ENCODE measurements at regions not wholly inside any gene's neighbourhood (a gene's known extent, or its start where the extent isn't known, plus 50 kb on each side); places are given as distances from the start of the nearest gene placed in this dataset.
A peak's percentile ranks its signal among the peaks of the same experiment; 100 is the strongest.

DNA sequence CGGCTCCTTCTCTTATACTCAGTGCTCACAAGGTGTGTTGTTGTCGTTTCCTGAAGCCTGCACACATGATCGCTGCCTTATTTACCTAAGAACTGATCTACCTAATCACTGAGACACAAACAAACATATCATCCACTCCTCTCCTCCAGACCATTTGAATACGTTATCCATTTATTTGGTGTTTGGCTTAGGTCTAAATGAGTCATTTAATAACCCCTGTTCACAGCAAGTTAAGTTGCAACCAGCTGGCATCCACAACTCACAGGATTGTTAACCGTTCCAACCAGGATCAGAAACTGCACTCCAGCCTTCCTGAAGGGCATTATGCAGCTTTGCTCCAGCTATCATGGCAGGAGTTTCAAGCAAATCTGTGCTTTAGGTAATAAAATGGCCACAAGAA, 511.1 kb upstream of the MAP3K7 start:
- ATAC-seq (peak; percentile 61), DNase-seq (no peak)
- TF ChIP-seq, protein P1, sequence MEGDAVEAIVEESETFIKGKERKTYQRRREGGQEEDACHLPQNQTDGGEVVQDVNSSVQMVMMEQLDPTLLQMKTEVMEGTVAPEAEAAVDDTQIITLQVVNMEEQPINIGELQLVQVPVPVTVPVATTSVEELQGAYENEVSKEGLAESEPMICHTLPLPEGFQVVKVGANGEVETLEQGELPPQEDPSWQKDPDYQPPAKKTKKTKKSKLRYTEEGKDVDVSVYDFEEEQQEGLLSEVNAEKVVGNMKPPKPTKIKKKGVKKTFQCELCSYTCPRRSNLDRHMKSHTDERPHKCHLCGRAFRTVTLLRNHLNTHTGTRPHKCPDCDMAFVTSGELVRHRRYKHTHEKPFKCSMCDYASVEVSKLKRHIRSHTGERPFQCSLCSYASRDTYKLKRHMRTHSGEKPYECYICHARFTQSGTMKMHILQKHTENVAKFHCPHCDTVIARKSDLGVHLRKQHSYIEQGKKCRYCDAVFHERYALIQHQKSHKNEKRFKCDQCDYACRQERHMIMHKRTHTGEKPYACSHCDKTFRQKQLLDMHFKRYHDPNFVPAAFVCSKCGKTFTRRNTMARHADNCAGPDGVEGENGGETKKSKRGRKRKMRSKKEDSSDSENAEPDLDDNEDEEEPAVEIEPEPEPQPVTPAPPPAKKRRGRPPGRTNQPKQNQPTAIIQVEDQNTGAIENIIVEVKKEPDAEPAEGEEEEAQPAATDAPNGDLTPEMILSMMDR (IDR thresholded peaks at IDR 0.05) = no peak

DNA sequence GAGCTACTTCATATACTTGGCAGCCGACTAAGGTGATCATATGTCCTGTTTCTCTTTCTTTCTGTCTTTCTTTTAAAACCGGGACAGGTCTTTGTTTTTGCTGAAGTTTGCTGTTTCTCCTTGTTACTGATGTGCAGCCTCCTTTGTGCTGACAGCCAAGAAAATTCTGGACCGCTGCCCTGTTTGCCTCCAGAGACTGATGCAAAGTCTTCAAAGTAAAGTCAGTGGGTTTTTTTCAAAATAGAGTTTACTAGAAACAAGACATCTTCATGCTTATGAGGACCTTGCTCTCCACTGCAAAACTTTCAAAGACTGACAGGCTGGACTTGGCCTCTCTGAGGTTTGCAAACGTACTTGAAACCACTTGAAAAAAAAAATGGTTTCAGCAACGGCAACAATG, 510.5 kb upstream of the MAP3K7 start:
- no peak for ATAC-seq
- H3K9me3 ChIP-seq = no peaks in the 10 kb centered on the region
- no peak for DNase-seq
- H3K4me1 ChIP-seq (ENCODE audit: low read depth) = no peaks in the 10 kb centered on the region
- no peak overlapping the region for H3K4me3 ChIP-seq
- no peaks in the 10 kb centered on the region for H3K36me3 ChIP-seq (ENCODE audit: low read depth)
- intact Hi-C loops (cut with DNase I, micrococcal nuclease) = no loop called here
- TF ChIP-seq, protein P1 (IDR thresholded peaks at IDR 0.05) = no peak

More for the DNA sequence above, 511.1 kb upstream of the MAP3K7 start:
- Histone ChIP-seq H3K36me3 (ENCODE audit: low read depth) (no peaks in the 10 kb centered on the region), H3K4me1 (ENCODE audit: low read depth) (no peaks in the 10 kb centered on the region), H3K9me3 (no peaks in the 10 kb centered on the region), H3K4me3 (no peak overlapping the region)
- intact Hi-C loops (cut with DNase I, micrococcal nuclease) = no loop called here

DNA sequence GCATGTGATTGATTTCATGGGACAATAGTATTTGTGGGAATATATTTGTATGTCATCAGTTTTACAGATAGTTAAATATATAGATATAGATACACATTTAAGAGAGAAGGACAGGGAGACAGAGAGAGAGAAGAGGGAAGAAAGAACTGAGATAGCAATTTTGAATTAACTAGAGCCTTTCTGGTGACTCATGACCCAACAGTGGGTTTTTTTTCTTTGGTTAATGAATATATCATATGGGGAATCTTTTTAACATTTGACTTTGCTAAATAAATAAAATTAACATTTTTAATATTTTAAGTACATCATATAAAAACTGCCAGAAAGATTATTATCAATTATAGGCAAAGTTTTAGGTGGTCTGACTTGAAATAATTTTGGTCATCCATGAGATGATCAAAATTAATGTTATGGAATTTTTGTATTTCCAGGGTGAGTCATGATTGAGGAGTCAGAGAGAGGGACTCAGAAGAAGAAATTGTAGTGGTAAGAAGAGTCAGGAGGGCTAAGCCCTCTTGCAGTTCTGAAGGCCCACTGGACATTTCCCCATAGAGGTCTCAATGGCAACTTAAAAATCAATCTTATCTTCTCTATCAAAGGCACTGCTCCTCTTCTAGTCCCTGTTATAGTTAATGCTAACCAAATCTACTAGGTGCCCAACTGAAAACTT, 508.1 kb upstream of the MAP3K7 start:
- no peak overlapping the region for H3K4me3 ChIP-seq
- H3K9me3 ChIP-seq = no peaks in the 10 kb centered on the region
- ATAC-seq = no peak
- no peaks in the 10 kb centered on the region for H3K4me1 ChIP-seq (ENCODE audit: low read depth)
- intact Hi-C loops (cut with DNase I, micrococcal nuclease) = no loop called here
- TF ChIP-seq, protein P1 (IDR thresholded peaks at IDR 0.05) = no peak
- H3K36me3 ChIP-seq (ENCODE audit: low read depth) = no peaks in the 10 kb centered on the region
- no peak for DNase-seq

DNA sequence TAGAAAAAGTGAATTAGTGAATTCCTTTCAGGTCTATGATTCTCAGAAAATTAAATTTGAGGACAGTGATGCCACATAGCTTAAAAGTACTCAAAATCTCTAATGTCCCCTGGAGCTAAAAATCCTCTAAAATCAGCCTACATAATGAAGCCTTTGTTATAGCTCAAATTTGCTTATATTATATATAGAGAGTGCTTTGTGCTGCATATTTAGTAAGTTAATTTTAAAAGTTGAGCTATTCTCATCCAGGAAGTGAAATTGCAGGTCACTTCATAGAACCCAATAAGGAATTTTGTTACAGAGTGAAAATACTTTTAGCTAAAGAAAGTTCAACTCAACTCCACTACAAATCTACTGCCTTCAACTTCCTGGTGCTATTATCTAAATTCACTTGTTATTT, 507.5 kb upstream of the MAP3K7 start:
- no peak for ATAC-seq
- intact Hi-C loops (cut with DNase I, micrococcal nuclease) = no loop called here
- TF ChIP-seq, protein P1 (IDR thresholded peaks at IDR 0.05) = no peak
- no peak overlapping the region for H3K4me3 ChIP-seq
- H3K4me1 ChIP-seq (ENCODE audit: low read depth) = no peaks in the 10 kb centered on the region
- DNase-seq = no peak
- H3K36me3 ChIP-seq (ENCODE audit: low read depth) = no peaks in the 10 kb centered on the region
- H3K9me3 ChIP-seq = no peaks in the 10 kb centered on the region

DNA sequence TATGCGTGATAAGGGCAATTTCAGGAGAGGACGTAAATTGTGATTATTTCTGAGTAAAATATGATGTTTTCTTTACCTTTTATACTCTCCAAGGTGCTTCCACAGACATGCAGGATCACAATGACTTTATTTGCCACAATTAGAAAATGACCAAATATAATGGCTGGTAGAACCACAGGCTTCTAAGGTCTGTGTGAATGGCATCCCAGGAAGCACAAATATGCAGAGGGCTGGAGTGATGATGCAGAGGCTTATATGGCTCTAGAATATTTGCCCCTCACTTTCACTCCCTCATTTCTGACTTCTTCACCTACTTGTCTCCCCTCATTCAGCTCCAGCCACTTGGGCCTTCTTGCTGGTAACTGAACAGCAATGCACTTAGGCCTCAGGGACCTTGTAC, 502.1 kb upstream of the MAP3K7 start:
- intact Hi-C loops (cut with DNase I, micrococcal nuclease) = no loop called here
- no peaks in the 10 kb centered on the region for H3K36me3 ChIP-seq (ENCODE audit: low read depth)
- TF ChIP-seq, protein P1 (IDR thresholded peaks at IDR 0.05) = no peak
- ATAC-seq (no peak), DNase-seq (no peak)
- no peaks in the 10 kb centered on the region for H3K9me3 ChIP-seq
- no peak overlapping the region for H3K4me3 ChIP-seq
- H3K4me1 ChIP-seq (ENCODE audit: low read depth) = no peaks in the 10 kb centered on the region

DNA sequence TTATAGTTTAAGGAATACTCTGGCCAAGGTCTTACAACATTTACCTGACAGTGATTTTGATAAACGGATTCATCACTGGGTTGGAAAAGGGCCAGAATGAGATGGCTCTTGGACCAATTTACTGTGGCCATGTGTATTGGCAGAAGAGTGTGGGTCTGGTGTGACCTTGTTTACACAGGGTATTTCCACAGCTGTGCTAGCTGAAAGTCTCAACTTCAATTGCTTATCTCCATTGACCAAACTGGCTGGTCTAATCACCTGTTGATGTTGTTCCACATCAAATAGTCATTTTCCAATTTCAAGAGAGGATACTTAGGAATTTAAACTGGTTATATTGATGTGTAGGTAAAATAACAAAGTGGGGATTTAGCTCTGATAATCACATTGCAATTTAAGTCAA, 501.6 kb upstream of the MAP3K7 start:
- Histone ChIP-seq H3K4me1 (ENCODE audit: low read depth) (no peaks in the 10 kb centered on the region), H3K4me3 (no peak overlapping the region), H3K36me3 (ENCODE audit: low read depth) (no peaks in the 10 kb centered on the region), H3K9me3 (no peaks in the 10 kb centered on the region)
- no peak for DNase-seq
- TF ChIP-seq, protein P1 (IDR thresholded peaks at IDR 0.05) = no peak
- no peak for ATAC-seq
- intact Hi-C loops (cut with DNase I, micrococcal nuclease) = no loop called here
